MM.1S (cell line): ENCODE measurements at regions not wholly inside any gene's neighbourhood (a gene's known extent, or its start where the extent isn't known, plus 50 kb on each side); places are given as distances from the start of the nearest gene placed in this dataset.

ENCODE experiments used
- DNase-seq: peaks from one replicate; pipeline ENCODE4 v3.0.0-alpha.2; 2015
- H2AFZ ChIP-seq: fragments of 300-600 bp; sonication (generic); 2 replicates; pipeline ENCODE4 v1.6.0; 2016; ENCODE audit warnings: antibody characterized with exemption, low read length
- H3F3A ChIP-seq: fragments of 300-600 bp; sonication (generic); 2 replicates; pipeline ENCODE4 v1.6.1; 2016; ENCODE audit warnings: mild to moderate bottlenecking, antibody characterized with exemption, low read length, moderate library complexity, mixed read lengths; ENCODE audit not compliant: insufficient read depth
- H3K27ac ChIP-seq: fragments of 300-600 bp; sonication (generic); 2 replicates; pipeline ENCODE4 v1.5.1; 2016; ENCODE audit warnings: mild to moderate bottlenecking, low read length
- H3K27me3 ChIP-seq: fragments of 300-600 bp; sonication (generic); replicated peaks from 2 replicates; pipeline ENCODE4 v1.6.0; 2016; ENCODE audit warnings: low read length; ENCODE audit not compliant: insufficient read depth
- H3K36me3 ChIP-seq: fragments of 300-600 bp; sonication (generic); replicated peaks from 2 replicates; pipeline ENCODE4 v1.6.1; 2016; ENCODE audit warnings: mild to moderate bottlenecking, low read length, mixed read lengths; ENCODE audit not compliant: insufficient read depth
- H3K4me1 ChIP-seq: fragments of 300-600 bp; sonication (generic); 2 replicates; pipeline ENCODE4 v1.6.1; 2016; ENCODE audit warnings: low read length, mixed read lengths
- H3K4me2 ChIP-seq: fragments of 300-600 bp; sonication (generic); 2 replicates; pipeline ENCODE4 v1.6.0; 2016; ENCODE audit warnings: low read depth, low read length
- H3K4me3 ChIP-seq: fragments of 300-600 bp; sonication (generic); 2 replicates; pipeline ENCODE4 v1.5.1; 2016; ENCODE audit warnings: low read length, mixed read lengths
- H3K79me2 ChIP-seq: fragments of 300-600 bp; sonication (generic); 2 replicates; pipeline ENCODE4 v1.6.1; 2016; ENCODE audit warnings: mixed run types, low read length, mixed read lengths
- H3K9ac ChIP-seq: fragments of 300-600 bp; sonication (generic); 2 replicates; pipeline ENCODE4 v1.6.1; 2016; ENCODE audit warnings: low read length, mixed read lengths
- H3K9me2 ChIP-seq: fragments of 300-600 bp; sonication (generic); replicated peaks from 2 replicates; pipeline ENCODE4 v1.6.1; 2016; ENCODE audit warnings: mild to moderate bottlenecking, low read length, mixed read lengths; ENCODE audit not compliant: insufficient read depth
- H3K9me3 ChIP-seq: fragments of 300-600 bp; sonication (generic); replicated peaks from 2 replicates; pipeline ENCODE4 v1.6.1; 2016; ENCODE audit warnings: mild to moderate bottlenecking, low read length, mixed read lengths; ENCODE audit not compliant: insufficient read depth
- H4K20me1 ChIP-seq: fragments of 300-600 bp; sonication (generic); 2 replicates; pipeline ENCODE4 v1.6.1; 2016; ENCODE audit warnings: mild to moderate bottlenecking, low read length, moderate library complexity, mixed read lengths; ENCODE audit not compliant: insufficient read depth
- EZH2 ChIP-seq: fragments of 300-600 bp; sonication (generic); optimal IDR thresholded peaks from 2 replicates; pipeline ENCODE3; 2017; ENCODE audit warnings: low read depth, mild to moderate bottlenecking, antibody characterized with exemption, low read length, mixed read lengths
- EZH2phosphoT487 ChIP-seq: fragments of 300-600 bp; sonication (generic); IDR thresholded peaks from 2 replicates; pipeline ENCODE4 v1.6.1; 2018; ENCODE audit warnings: antibody characterized with exemption, low read length
- TF ChIP-seq, protein P1 (sequence below): fragments of 300-600 bp; sonication (generic); IDR thresholded peaks from 2 replicates; pipeline ENCODE4 v1.5.1; 2016; ENCODE audit warnings: antibody characterized with exemption, low read length, mixed read lengths

DNA sequence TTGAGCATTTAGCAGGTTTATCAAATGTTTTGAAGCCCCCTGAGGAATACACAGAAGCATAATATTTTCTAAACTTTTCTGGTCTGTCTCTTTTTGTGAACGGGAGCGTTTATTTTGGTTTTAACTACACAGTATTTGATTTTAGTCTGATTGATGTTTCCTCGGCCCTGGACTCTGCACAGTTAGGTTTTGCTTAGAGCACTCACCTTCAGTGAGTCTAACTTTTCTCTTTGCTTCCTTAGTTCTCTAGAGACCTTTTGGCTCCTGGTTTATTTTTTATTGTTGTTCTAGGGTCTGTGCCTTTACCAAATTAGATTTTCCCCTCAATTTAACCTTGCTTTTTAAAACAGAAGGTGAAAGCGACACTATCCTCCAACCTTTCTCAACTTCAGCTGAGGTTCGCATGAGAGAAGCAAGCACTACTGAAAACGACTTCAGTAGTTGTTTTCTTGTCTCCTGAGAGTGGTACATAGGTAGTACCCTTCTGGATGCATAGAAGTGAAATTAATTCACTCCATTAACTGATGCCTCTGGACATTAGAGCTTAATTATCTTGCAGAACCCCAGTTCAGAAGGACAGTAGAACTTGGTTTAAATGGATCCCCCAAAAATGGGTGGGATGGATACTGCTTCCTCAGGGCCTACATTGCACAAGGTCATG, 166.7 kb upstream of the ELL2 start:
- TF ChIP-seq, protein P1, sequence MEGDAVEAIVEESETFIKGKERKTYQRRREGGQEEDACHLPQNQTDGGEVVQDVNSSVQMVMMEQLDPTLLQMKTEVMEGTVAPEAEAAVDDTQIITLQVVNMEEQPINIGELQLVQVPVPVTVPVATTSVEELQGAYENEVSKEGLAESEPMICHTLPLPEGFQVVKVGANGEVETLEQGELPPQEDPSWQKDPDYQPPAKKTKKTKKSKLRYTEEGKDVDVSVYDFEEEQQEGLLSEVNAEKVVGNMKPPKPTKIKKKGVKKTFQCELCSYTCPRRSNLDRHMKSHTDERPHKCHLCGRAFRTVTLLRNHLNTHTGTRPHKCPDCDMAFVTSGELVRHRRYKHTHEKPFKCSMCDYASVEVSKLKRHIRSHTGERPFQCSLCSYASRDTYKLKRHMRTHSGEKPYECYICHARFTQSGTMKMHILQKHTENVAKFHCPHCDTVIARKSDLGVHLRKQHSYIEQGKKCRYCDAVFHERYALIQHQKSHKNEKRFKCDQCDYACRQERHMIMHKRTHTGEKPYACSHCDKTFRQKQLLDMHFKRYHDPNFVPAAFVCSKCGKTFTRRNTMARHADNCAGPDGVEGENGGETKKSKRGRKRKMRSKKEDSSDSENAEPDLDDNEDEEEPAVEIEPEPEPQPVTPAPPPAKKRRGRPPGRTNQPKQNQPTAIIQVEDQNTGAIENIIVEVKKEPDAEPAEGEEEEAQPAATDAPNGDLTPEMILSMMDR = no peak
- TF ChIP-seq EZH2 (no peak), EZH2phosphoT487 (no peak)
- no peaks in the 10 kb centered on the region for H3F3A ChIP-seq
- no peak overlapping the region for H2AFZ ChIP-seq
- no peak overlapping the region for H3K27ac ChIP-seq
- H3K9me2 ChIP-seq = no peaks in the 10 kb centered on the region
- no peaks in the 10 kb centered on the region for H4K20me1 ChIP-seq
- no peaks in the 10 kb centered on the region for H3K79me2 ChIP-seq
- H3K9me3 ChIP-seq = no peaks in the 10 kb centered on the region
- no peak for DNase-seq
- H3K4me3 ChIP-seq = no peak overlapping the region
- no peaks in the 10 kb centered on the region for H3K4me1 ChIP-seq
- H3K27me3 ChIP-seq = no peaks in the 10 kb centered on the region
- H3K36me3 ChIP-seq = no peaks in the 10 kb centered on the region
- no peak overlapping the region for H3K9ac ChIP-seq
- H3K4me2 ChIP-seq = no peak overlapping the region

DNA sequence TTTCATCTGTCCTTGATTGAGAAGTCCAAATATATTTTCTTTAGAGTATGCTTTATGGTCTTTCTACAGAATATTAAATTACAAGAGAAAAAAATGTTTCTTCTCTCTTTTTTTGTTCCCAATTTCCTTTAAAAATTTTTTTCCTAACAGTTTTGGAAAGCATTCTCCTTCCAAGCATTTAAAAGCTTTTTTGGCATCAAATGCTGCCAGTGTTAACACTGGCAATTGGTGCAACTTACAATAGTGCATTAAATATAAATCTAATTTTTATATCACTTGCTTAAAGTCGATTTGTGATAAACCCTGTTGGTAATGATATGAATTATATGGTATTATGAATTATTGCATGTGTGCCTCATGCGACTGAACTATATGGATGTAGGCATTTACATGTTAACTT, 165.9 kb upstream of the ELL2 start:
- H3K9ac ChIP-seq = no peak overlapping the region
- H3K27me3 ChIP-seq = no peaks in the 10 kb centered on the region
- no peaks in the 10 kb centered on the region for H3K4me1 ChIP-seq
- no peaks in the 10 kb centered on the region for H3K36me3 ChIP-seq
- no peak overlapping the region for H2AFZ ChIP-seq
- no peak for DNase-seq
- TF ChIP-seq EZH2phosphoT487 (no peak), EZH2 (no peak)
- TF ChIP-seq, protein P1 = no peak
- no peaks in the 10 kb centered on the region for H3F3A ChIP-seq
- no peaks in the 10 kb centered on the region for H3K9me2 ChIP-seq
- H3K79me2 ChIP-seq = no peaks in the 10 kb centered on the region
- no peak overlapping the region for H3K4me2 ChIP-seq
- no peaks in the 10 kb centered on the region for H3K9me3 ChIP-seq
- no peak overlapping the region for H3K4me3 ChIP-seq
- no peak overlapping the region for H3K27ac ChIP-seq
- no peaks in the 10 kb centered on the region for H4K20me1 ChIP-seq

DNA sequence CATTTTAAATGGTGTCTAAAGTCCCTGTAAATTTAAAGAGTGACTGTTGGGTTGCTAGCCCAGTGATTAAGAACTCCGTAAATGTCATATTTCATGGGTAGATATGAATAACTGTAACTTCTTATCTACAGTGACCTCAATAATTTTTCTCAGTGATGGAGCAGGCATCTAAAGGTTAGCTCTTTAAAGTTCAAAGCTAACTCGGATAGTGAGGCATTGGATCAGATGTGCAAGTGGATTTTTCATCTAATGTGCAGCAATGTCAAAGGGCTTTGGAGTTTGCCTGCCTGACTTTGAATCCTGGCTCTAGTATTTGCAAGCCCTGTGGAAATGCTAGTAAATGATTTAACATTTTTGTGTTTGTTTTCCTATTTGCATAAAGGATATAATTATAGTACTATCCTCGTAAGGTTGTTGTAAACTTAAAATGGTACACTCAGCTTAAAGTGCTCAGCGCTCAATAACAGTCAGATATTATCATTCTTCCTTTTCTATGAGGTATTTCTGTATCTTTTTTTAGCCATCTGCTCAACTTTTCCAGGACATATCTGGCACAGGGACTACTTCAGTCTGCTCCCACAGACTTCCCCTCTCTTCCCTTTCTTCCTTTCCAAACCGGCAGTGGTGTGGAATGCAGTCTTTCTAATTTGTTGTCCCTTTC, 163.7 kb upstream of the ELL2 start:
- H3K27me3 ChIP-seq = no peaks in the 10 kb centered on the region
- H3K4me3 ChIP-seq = no peak overlapping the region
- no peak overlapping the region for H2AFZ ChIP-seq
- H3K9ac ChIP-seq = no peak overlapping the region
- H3K36me3 ChIP-seq = no peaks in the 10 kb centered on the region
- TF ChIP-seq, protein P1 = no peak
- TF ChIP-seq EZH2 (no peak), EZH2phosphoT487 (no peak)
- no peaks in the 10 kb centered on the region for H4K20me1 ChIP-seq
- H3K9me2 ChIP-seq = no peaks in the 10 kb centered on the region
- H3F3A ChIP-seq = no peaks in the 10 kb centered on the region
- DNase-seq = no peak
- no peaks in the 10 kb centered on the region for H3K9me3 ChIP-seq
- no peaks in the 10 kb centered on the region for H3K79me2 ChIP-seq
- H3K4me1 ChIP-seq = no peaks in the 10 kb centered on the region
- H3K27ac ChIP-seq = no peak overlapping the region
- no peak overlapping the region for H3K4me2 ChIP-seq
